HG03108 (cell line): ENCODE measurements at regions not wholly inside any gene's neighbourhood (a gene's known extent, or its start where the extent isn't known, plus 50 kb on each side); places are given as distances from the start of the nearest gene placed in this dataset.

Experiments
- ATAC-seq: cut with Tn5 transposase; IDR thresholded peaks from one replicate; pipeline ENCODE4 v1.9.1; 2021; ENCODE audit warnings: moderate library complexity; ENCODE audit not compliant: unreplicated experiment

DNA sequence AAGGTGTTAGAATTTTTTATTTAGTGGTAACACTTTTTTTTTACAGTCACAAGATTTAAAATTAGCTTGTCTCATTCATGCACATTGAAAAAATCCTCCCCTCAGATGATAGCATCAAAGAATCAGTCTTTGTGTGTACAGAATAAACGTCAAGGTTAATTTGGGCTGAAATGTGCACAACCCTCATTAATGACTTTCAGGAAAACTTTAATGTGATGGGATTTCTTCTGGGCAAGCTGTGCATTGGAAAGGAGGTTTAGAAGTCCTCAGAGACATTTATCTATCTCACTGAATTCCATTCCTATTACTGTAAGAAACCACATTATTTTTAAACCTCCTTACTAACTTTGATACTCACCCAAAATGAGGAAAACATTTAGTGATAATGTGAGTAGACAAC lies 88.2 kb upstream of the TECRL start:
- ATAC-seq, result no peak

DNA sequence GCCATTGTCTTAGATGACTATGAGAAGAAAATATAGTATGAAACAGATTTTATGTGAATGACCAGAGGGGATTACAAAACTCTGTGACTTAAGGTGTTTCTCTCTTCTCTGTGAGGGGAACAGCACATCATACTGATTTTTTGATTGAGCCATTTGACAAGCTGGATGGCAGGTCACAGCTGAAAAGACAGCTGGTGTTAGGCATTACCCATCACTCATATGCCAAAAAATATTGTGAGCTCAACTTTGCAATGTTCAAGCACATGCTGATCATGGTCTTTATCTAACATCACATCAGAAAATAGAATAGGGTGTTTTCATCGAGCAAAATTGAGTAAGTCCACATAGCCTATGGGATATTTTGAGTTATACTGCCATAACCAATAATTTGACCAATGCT lies 86.7 kb upstream of the TECRL start:
- no peak for ATAC-seq

DNA sequence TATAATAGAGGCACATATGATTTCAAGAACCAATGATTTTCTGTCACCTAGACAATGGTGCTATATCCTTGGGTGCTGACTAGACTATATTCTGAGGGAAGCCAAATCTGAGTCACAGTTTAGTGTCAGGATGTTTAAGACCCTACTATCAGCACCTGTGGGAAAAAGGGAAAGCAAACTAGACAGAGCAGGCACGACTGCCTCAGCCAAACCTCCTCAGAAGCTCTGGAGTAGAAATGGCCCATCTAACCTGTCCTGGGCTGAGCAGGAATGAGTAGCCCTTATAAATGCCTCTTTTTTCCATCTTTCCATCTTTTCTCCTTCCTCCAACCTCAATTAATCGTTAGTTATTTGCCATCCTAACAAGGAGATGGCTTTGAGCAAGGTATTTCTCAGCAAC lies 80.4 kb upstream of the TECRL start:
- ATAC-seq, result no peak

DNA sequence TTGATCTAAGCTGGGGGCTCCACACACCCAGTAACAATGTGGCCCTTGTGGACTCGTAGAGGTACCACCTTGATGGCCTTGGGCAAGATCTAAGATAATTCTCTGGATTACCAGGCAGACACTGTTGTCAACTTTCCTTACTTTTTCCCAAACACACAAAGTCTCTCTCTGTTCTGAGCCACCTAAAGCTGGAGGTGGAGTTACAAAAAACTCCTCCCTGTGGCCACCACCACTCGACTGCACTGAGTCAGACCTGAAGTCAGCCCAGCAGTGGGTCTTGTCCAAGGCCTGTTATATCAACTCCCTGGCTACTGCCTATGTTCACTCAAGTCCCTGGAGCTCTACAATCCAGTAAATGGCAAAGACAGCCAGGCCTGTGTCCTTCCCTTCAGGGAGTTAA lies 70.1 kb upstream of the TECRL start:
- no peak for ATAC-seq

DNA sequence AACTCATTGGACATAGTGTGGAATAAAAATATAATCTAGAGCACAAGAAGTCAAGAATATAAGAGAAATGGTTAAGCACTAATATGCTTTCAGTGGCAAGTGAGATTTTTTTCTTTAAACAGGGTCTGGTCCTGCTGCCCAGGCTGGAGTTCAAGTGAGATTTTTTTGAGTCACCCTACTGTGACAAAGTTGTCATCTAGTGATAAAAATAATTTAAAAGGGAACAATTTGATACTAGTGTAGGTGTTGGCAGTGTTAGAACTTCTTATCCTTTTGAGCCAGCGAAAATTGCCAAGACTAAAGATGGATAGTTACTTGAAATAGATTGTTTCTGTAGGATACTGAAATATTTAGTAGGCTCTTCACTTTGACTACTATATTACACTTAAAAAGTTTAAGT lies 67.9 kb upstream of the TECRL start:
- ATAC-seq, result no peak

DNA sequence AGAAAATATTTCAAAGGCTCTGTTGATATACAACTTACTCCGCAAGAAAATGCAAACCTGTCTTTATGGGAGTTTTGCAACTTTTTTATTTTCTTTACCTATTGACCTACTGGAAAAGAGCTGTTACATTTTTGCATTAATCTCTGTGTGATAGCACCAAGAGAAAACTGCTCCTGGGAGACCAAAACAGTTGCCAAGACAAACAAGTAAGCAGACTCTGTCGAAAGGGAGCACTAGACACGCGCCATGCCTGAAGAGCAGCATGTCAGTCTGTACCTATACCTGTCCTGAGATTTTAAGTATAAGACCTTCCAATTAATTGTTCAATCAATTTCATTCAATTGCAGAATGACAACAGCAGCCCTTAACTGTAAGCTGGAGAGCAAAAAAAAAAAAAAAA lies 56.0 kb upstream of the TECRL start:
- no peak for ATAC-seq

DNA sequence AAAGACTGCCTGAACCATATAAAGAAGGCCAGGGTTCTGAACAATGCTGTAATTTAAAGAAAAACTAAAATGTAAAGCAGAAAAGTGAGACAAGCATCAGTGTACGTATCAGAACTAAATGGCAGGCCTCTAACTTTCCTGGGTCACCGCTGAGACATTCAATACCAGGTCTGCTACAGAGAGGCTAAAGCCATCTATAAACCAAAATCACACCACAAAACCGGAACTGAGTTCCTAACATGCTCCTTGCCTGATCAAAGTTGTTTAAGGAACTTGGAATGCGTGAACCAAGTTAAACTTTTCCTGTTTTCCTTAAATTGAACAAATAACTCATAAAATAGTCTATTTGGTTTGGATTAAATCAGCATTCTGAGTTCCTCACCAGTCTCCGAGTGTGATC lies 55.3 kb upstream of the TECRL start:
- no peak for ATAC-seq
